Panc1 (cell line): ENCODE measurements at regions not wholly inside any gene's neighbourhood (a gene's known extent, or its start where the extent isn't known, plus 50 kb on each side); places are given as distances from the start of the nearest gene placed in this dataset.

Experiments
- CTCF ChIP-seq: fragments of 450-650 bp; IDR thresholded peaks from 2 replicates; pipeline ENCODE4 v1.5.1; 2017; ENCODE audit warnings: mild to moderate bottlenecking
- POLR2AphosphoS5 ChIP-seq: IDR thresholded peaks from 2 replicates; pipeline ENCODE4 v1.6.1; 2012; ENCODE audit warnings: mild to moderate bottlenecking, low read depth, low read length, moderate library complexity
- REST ChIP-seq, 2 experiments: IDR thresholded peaks; 2 replicates each; pipeline ENCODE4 v1.6.1; 2011 to 2012; ENCODE audit warnings: low read depth in 2 of 2, control low read depth in 1 of 2, low read length in 1 of 2, mild to moderate bottlenecking in 1 of 2, moderate library complexity in 1 of 2; ENCODE audit not compliant: insufficient read depth in 1 of 2
- SIN3A ChIP-seq: IDR thresholded peaks from 2 replicates; pipeline ENCODE4 v1.6.1; 2012; ENCODE audit warnings: low read depth, mild to moderate bottlenecking, low read length, moderate library complexity, borderline replicate concordance; ENCODE audit not compliant: insufficient read depth

GRCh38 chr18:5030636-5031035 lies 166.4 kb downstream of the AKAIN1 start:
- TF ChIP-seq POLR2AphosphoS5 (no peak), CTCF (no peak), REST (IDR thresholded peaks at IDR 0.05; ENCODE audit: insufficient read depth in 1 of 2, low read depth in 2 of 2, low read length in 1 of 2) (no peak), SIN3A (no peak)
